HepG2 (cell line): ENCODE measurements at regions not wholly inside any gene's neighbourhood (a gene's known extent, or its start where the extent isn't known, plus 50 kb on each side); places are given as distances from the start of the nearest gene placed in this dataset.

Experiments used
- ATAC-seq: fragments of 200-7000 bp; cut with Tn5 transposase; 3 replicates; pipeline ENCODE4 v1.9.1; 2020; ENCODE audit warnings: mild to moderate bottlenecking, moderate library complexity
- BruUV-seq: library from RNA; stranded (reverse); fragments of 400-500 nt; replicated peaks from 2 replicates; lab custom pipeline; 2021; lab: Mats Ljungman, UMichigan
- CTCF ChIA-PET: fragments of 300-600 bp; formaldehyde crosslinking; extraction: SDS; loops from one replicate; lab custom pipeline; 2021; ENCODE audit warnings: low total read pairs, inconsistent platforms, low intra/inter-chr PET ratio; lab: Yijun Ruan, JAX
- POLR2A ChIA-PET: fragments of 350-600 bp; sonication (Branson Sonifier 250); formaldehyde crosslinking; loops from one replicate; lab custom pipeline; 2020; ENCODE audit warnings: antibody characterized with exemption, inconsistent platforms; lab: Yijun Ruan, JAX
- DNase-seq: peaks from one replicate; pipeline ENCODE4 v3.0.0-alpha.2; 2015; ENCODE audit warnings: low spot score
- FAIRE-seq: peaks from 3 replicates; lab custom pipeline; 2011; peaks lifted over from hg19 to GRCh38; lab: Jason Lieb, UNC
- H2AFZ ChIP-seq: one replicate; pipeline ENCODE4 v1.6.1; 2011; ENCODE audit warnings: low read length, inconsistent platforms
- H3K27ac ChIP-seq: fragments of 300-600 bp; 3 replicates; pipeline ENCODE4 v1.8.0; 2011; ENCODE audit warnings: mixed run types, mild to moderate bottlenecking, mixed read lengths, low read length, inconsistent platforms; ENCODE audit not compliant: insufficient read depth; ENCODE audit errors: extremely low read length
- H3K27me3 ChIP-seq, 2 experiments: fragments of 200-600 bp in 1 of 2; 2 replicates in 1 of 2; 3 replicates in 1 of 2; pipeline versions ENCODE4 v1.6.0 to v1.8.0; 2011; ENCODE audit warnings: low read length in 2 of 2, mild to moderate bottlenecking in 2 of 2, moderate library complexity in 2 of 2, inconsistent platforms in 1 of 2; ENCODE audit not compliant: insufficient read depth in 2 of 2, control insufficient read depth in 1 of 2
- H3K36me3 ChIP-seq, 2 experiments: fragments of 200-600 bp in 1 of 2; replicated peaks in 1 of 2; 2 replicates in 1 of 2; 3 replicates in 1 of 2; pipeline versions ENCODE4 v1.5.1 to v1.8.0; 2011; ENCODE audit warnings: low read length in 2 of 2, inconsistent platforms in 1 of 2; ENCODE audit not compliant: insufficient read depth in 2 of 2, control insufficient read depth in 1 of 2
- H3K4me1 ChIP-seq: 2 replicates; pipeline ENCODE4 v1.5.1; 2012; ENCODE audit warnings: low read length, inconsistent platforms; ENCODE audit not compliant: insufficient read depth
- H3K4me2 ChIP-seq: 2 replicates; pipeline ENCODE4 v1.6.0; 2011; ENCODE audit warnings: low read depth, low read length, inconsistent platforms
- H3K4me3 ChIP-seq, 3 experiments: fragments of 200-600 bp in 1 of 3; sonication (generic), shearing (Covaris generic) in 1 of 3; replicated peaks in 1 of 3; 2 replicates each; pipeline ENCODE4 v1.5.1; 2011 to 2016; ENCODE audit warnings: low read length in 3 of 3, inconsistent platforms in 2 of 3, low read depth in 2 of 3, mild to moderate bottlenecking in 2 of 3, control low read depth in 1 of 3, mixed read lengths in 1 of 3; ENCODE audit not compliant: insufficient read depth in 1 of 3
- H3K79me2 ChIP-seq: one replicate; pipeline ENCODE4 v1.6.1; 2011; ENCODE audit warnings: low read length, inconsistent platforms; ENCODE audit not compliant: insufficient read depth
- H3K9ac ChIP-seq: 2 replicates; pipeline ENCODE4 v1.6.0; 2011; ENCODE audit warnings: mild to moderate bottlenecking, low read depth, low read length, inconsistent platforms; ENCODE audit not compliant: insufficient read depth
- H3K9me3 ChIP-seq: 2 replicates; pipeline ENCODE4 v1.5.1; 2012; ENCODE audit warnings: mild to moderate bottlenecking, low read length
- H4K20me1 ChIP-seq: 2 replicates; pipeline ENCODE4 v1.6.0; 2011; ENCODE audit warnings: inconsistent platforms, mild to moderate bottlenecking, low read length, moderate library complexity; ENCODE audit not compliant: insufficient read depth
- ATF7 ChIP-seq, 2 experiments: fragments of 450-650 bp in 1 of 2; sonication (generic) in 1 of 2; formaldehyde crosslinking in 1 of 2; IDR thresholded peaks; 2 replicates each; pipeline versions ENCODE4 v1.4.0 to v1.6.1; 2016 to 2020; ENCODE audit warnings: antibody characterized with exemption in 1 of 2, mild to moderate bottlenecking in 1 of 2, missing genetic modification reagents in 1 of 2
- ZFX ChIP-seq: sonication (generic); formaldehyde crosslinking; IDR thresholded peaks from 2 replicates; pipeline ENCODE4 v1.4.0; 2020; ENCODE audit warnings: mild to moderate bottlenecking, low read depth, missing genetic modification reagents, moderate library complexity
- ZNF292 ChIP-seq: sonication (generic); formaldehyde crosslinking; IDR thresholded peaks from 2 replicates; pipeline ENCODE4 v1.8.1; 2022; ENCODE audit warnings: mild to moderate bottlenecking, low read depth, missing genetic modification reagents, borderline replicate concordance
- ZNF550 ChIP-seq: sonication (generic); formaldehyde crosslinking; IDR thresholded peaks from 2 replicates; pipeline ENCODE4 v1.4.0; 2020; ENCODE audit warnings: mild to moderate bottlenecking, missing genetic modification reagents, borderline replicate concordance
- ZSCAN29 ChIP-seq: sonication (generic); formaldehyde crosslinking; conservative IDR thresholded peaks from 2 replicates; pipeline ENCODE4 v1.4.0; 2020; ENCODE audit warnings: mild to moderate bottlenecking, missing genetic modification reagents
- WGBS: methylation state at CpG from one replicate; pipeline ENCODE4 v1.1.6; 2017; ENCODE audit warnings: low lambda C conversion rate; 5-methylcytosine and 5-hydroxymethylcytosine counted together
- in situ Hi-C: cut with HindIII; loops from 2 replicates; pipeline ENCODE4 v1.10.0; 2017; ENCODE audit warnings: low pct_unique_long_range_greater_than_20kb; ENCODE audit not compliant: extremely low pct_ligation_motif_present
- intact Hi-C: fragments of 100-400 bp; cut with micrococcal nuclease; formaldehyde crosslinking; loops from one replicate; pipeline ENCODE4 v1.10.0; 2022; ENCODE audit not compliant: unreplicated experiment
- TF ChIP-seq, protein P1 (sequence below): IDR thresholded peaks from 2 replicates; pipeline ENCODE4 v1.6.1; 2012; ENCODE audit warnings: low read length, improper control_type of control experiment
- TF ChIP-seq, protein P2 (sequence below): conservative IDR thresholded peaks from 2 replicates; pipeline ENCODE4 v1.6.1; 2018; ENCODE audit warnings: missing genetic modification reagents
- TF ChIP-seq, protein P3 (sequence below): sonication (generic); formaldehyde crosslinking; IDR thresholded peaks from 2 replicates; pipeline ENCODE4 v1.4.0; 2020; ENCODE audit warnings: missing genetic modification reagents
- TF ChIP-seq, protein P4 (sequence below): fragments of 450-650 bp; IDR thresholded peaks from 2 replicates; pipeline ENCODE4 v1.6.1; 2016
- TF ChIP-seq, protein P5 (sequence below): sonication (generic); formaldehyde crosslinking; IDR thresholded peaks from 2 replicates; pipeline ENCODE4 v1.4.0; 2020; ENCODE audit warnings: missing genetic modification reagents
- TF ChIP-seq, protein P6 (sequence below): sonication (generic); formaldehyde crosslinking; IDR thresholded peaks from 2 replicates; pipeline ENCODE4 v1.9.0; 2021; ENCODE audit warnings: missing genetic modification reagents, borderline replicate concordance

DNA sequence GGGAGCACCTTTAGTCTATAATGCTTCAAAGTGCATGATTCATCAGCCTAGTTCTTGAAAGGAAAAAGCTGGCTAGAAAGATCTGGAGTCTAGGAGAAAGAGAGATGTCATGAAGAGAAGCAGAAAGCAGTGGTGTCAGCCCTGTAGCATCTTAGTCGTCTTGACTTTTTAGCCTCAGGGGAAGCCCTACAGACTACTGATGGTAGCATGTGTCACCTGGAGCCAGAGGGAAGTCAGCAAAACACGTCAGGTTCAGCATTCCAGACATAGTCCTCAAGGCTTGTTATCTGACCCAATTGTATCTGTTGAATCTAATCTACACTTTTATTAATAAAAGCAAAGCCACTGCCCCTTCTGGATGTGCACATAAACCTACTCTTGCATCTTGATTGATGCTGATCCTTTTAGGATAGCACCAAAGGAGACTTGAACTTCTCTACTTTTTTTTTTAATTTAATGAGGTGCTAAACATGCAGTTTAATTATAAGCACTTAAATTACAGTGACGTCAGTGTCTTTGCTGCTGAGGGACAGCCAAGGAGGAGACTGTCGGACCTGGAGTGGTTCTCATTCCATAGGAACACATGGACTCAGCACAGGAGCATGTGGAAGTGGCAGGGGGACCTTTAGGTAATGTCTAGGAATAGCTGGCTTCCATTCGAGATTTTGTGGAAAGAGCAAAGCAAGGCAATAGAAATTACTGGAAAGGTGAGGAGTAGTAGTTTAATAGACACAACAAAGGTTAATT lies 525.5 kb upstream of the SGCG start:
- H3K27me3 ChIP-seq: no peaks in the 10 kb centered on the region; a peak in 1 of 5 replicates
- no peak for ATAC-seq
- no peaks in the 10 kb centered on the region for H3K79me2 ChIP-seq
- no peak overlapping the region for H3K9ac ChIP-seq
- H3K4me3 ChIP-seq: no peak overlapping the region
- 2% methylated on average over 5 of the region's 5 CpGs for WGBS
- no peak for DNase-seq
- H3K36me3 ChIP-seq: no peaks in the 10 kb centered on the region
- H2AFZ ChIP-seq: no peak overlapping the region
- ChIA-PET CTCF (no interaction called here), POLR2A (no interaction called here)
- intact Hi-C loops: no loop called here
- no peaks in the 10 kb centered on the region for H3K4me1 ChIP-seq
- H4K20me1 ChIP-seq: no peaks in the 10 kb centered on the region
- no peak overlapping the region for H3K27ac ChIP-seq
- BruUV-seq: no TSS peak
- in situ Hi-C loops: no loop called here
- no peaks in the 10 kb centered on the region for H3K9me3 ChIP-seq
- no peak overlapping the region for H3K4me2 ChIP-seq
- no peak for FAIRE-seq
- TF ChIP-seq, protein P1, sequence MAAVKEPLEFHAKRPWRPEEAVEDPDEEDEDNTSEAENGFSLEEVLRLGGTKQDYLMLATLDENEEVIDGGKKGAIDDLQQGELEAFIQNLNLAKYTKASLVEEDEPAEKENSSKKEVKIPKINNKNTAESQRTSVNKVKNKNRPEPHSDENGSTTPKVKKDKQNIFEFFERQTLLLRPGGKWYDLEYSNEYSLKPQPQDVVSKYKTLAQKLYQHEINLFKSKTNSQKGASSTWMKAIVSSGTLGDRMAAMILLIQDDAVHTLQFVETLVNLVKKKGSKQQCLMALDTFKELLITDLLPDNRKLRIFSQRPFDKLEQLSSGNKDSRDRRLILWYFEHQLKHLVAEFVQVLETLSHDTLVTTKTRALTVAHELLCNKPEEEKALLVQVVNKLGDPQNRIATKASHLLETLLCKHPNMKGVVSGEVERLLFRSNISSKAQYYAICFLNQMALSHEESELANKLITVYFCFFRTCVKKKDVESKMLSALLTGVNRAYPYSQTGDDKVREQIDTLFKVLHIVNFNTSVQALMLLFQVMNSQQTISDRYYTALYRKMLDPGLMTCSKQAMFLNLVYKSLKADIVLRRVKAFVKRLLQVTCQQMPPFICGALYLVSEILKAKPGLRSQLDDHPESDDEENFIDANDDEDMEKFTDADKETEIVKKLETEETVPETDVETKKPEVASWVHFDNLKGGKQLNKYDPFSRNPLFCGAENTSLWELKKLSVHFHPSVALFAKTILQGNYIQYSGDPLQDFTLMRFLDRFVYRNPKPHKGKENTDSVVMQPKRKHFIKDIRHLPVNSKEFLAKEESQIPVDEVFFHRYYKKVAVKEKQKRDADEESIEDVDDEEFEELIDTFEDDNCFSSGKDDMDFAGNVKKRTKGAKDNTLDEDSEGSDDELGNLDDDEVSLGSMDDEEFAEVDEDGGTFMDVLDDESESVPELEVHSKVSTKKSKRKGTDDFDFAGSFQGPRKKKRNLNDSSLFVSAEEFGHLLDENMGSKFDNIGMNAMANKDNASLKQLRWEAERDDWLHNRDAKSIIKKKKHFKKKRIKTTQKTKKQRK: no peak
- TF ChIP-seq ZNF550 (CRISPR knock-in tag) (no peak), ZNF292 (CRISPR knock-in tag) (no peak), ZSCAN29 (CRISPR knock-in tag) (no peak), ZFX (CRISPR knock-in tag) (no peak), ATF7 (IDR thresholded peaks at IDR 0.05) (peak; percentile 60), ATF7 (CRISPR knock-in tag; IDR thresholded peaks at IDR 0.05) (no peak)
- TF ChIP-seq, protein P2, sequence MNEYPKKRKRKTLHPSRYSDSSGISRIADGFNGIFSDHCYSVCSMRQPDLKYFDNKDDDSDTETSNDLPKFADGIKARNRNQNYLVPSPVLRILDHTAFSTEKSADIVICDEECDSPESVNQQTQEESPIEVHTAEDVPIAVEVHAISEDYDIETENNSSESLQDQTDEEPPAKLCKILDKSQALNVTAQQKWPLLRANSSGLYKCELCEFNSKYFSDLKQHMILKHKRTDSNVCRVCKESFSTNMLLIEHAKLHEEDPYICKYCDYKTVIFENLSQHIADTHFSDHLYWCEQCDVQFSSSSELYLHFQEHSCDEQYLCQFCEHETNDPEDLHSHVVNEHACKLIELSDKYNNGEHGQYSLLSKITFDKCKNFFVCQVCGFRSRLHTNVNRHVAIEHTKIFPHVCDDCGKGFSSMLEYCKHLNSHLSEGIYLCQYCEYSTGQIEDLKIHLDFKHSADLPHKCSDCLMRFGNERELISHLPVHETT: no peak
- TF ChIP-seq, protein P3, sequence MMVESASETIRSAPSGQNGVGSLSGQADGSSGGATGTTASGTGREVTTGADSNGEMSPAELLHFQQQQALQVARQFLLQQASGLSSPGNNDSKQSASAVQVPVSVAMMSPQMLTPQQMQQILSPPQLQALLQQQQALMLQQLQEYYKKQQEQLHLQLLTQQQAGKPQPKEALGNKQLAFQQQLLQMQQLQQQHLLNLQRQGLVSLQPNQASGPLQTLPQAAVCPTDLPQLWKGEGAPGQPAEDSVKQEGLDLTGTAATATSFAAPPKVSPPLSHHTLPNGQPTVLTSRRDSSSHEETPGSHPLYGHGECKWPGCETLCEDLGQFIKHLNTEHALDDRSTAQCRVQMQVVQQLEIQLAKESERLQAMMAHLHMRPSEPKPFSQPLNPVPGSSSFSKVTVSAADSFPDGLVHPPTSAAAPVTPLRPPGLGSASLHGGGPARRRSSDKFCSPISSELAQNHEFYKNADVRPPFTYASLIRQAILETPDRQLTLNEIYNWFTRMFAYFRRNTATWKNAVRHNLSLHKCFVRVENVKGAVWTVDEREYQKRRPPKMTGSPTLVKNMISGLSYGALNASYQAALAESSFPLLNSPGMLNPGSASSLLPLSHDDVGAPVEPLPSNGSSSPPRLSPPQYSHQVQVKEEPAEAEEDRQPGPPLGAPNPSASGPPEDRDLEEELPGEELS (CRISPR knock-in tag): no peak
- TF ChIP-seq, protein P4, sequence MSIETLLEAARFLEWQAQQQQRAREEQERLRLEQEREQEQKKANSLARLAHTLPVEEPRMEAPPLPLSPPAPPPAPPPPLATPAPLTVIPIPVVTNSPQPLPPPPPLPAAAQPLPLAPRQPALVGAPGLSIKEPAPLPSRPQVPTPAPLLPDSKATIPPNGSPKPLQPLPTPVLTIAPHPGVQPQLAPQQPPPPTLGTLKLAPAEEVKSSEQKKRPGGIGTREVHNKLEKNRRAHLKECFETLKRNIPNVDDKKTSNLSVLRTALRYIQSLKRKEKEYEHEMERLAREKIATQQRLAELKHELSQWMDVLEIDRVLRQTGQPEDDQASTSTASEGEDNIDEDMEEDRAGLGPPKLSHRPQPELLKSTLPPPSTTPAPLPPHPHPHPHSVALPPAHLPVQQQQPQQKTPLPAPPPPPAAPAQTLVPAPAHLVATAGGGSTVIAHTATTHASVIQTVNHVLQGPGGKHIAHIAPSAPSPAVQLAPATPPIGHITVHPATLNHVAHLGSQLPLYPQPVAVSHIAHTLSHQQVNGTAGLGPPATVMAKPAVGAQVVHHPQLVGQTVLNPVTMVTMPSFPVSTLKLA: peak; percentile 64
- TF ChIP-seq, protein P5, sequence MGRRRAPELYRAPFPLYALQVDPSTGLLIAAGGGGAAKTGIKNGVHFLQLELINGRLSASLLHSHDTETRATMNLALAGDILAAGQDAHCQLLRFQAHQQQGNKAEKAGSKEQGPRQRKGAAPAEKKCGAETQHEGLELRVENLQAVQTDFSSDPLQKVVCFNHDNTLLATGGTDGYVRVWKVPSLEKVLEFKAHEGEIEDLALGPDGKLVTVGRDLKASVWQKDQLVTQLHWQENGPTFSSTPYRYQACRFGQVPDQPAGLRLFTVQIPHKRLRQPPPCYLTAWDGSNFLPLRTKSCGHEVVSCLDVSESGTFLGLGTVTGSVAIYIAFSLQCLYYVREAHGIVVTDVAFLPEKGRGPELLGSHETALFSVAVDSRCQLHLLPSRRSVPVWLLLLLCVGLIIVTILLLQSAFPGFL: no peak
- TF ChIP-seq, protein P6, sequence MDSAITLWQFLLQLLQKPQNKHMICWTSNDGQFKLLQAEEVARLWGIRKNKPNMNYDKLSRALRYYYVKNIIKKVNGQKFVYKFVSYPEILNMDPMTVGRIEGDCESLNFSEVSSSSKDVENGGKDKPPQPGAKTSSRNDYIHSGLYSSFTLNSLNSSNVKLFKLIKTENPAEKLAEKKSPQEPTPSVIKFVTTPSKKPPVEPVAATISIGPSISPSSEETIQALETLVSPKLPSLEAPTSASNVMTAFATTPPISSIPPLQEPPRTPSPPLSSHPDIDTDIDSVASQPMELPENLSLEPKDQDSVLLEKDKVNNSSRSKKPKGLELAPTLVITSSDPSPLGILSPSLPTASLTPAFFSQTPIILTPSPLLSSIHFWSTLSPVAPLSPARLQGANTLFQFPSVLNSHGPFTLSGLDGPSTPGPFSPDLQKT (CRISPR knock-in tag): no peak
